ENCODE measurements at regions not wholly inside any gene's neighbourhood (a gene's known extent, or its start where the extent isn't known, plus 50 kb on each side); places are given as distances from the start of the nearest gene placed in this dataset.

DNA sequence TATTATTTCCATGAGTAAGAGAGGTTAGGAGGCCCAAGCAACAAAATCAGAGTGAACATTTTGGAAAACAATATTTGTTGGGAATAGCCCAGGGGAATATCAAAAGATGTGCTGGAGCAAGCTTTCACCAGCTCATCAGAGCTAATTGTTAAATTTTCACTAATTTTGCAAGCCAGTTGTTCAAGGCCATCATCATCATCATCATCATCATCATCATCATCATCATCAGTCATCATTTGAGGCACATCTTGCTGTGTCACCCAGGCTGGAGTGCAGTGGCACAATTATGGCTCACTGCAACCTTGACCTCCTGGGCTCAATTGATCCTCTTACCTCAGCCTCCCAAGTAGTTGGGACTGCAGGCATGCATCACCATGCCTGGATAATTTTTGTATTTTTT is 350.5 kb upstream of the MEF2C start:
- DNase-seq: no peak

DNA sequence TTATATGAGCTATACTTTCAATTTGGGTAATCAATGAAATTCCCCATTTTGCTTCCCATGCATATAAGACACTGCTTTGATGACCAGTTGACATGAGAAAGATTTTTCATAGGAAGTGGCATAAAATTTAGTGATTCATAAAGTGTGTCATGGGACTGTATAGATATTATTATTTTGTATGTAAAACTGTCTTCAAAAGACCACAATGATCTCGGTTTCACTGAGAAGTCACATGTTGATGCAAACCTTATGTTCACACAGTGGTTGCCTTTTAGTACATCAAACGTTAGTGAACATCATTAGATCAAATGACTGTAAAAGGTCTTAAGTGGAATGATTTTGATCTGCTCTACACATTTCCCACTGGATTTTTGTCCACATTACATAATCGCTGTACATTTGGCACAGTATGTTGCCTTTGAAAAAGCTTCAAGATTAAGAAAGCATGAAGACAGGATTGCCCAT is 349.2 kb upstream of the MEF2C start:
- DNase-seq: no peak

- no peak for DNase-seq
These were observed 347.2 kb upstream of the MEF2C start for GRCh38 chr5:89230178-89230577.

DNA sequence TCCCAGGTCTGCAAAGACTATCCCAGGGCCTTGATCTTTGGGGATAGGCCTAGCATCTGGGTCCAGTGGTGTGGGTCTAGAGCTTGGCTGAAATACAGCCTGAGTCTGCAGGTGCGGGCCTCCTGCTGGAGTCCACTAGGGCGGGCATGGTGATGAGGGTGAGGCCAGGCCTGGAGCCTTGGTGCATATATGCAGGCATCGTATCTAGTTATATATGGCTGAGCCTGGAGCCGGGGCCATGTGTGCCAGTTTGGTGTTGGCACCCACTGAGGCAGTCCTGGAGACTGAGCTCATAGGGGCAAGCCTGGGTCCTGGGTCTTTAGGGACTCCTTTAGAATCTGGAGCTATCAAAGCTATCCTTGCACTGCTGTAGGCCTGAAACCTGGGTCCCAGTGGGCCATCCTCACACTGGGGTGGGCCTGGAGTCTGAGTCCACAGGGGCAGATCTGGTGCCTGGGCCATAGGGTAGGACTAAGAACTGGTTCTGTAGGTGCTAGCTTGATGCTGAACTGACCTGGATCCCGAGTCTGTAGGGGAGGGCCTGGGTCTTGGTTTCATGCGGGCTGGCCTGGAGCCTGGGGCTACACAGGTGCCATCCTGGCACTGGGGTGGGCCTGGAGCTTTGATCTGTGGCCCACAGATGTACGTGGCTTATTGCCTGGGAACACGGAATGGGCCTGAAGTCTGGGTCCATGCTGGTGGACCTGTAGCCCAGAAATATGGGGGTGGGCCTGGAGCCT is 346.5 kb upstream of the MEF2C start:
- no peak for DNase-seq

DNA sequence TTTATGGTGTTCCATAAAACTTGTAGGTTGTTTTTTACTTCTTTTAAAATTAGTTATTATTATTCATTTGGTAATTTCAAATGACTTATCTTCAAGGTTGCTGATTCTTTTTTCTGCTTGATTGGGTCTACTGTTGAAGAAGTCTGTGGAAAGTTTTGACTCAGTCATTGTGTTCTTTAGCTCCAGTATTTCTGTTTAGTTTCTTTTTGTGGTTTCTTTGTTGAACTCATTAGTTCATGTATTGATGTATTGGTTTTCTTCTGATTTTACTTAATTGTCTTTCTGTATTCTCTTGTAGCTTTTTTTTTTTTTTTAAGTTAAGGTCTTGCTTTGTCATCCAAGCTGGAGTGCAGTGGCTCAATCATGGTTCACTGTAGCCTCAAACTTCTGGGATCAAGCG is 345.4 kb upstream of the MEF2C start:
- no peak for DNase-seq

DNA sequence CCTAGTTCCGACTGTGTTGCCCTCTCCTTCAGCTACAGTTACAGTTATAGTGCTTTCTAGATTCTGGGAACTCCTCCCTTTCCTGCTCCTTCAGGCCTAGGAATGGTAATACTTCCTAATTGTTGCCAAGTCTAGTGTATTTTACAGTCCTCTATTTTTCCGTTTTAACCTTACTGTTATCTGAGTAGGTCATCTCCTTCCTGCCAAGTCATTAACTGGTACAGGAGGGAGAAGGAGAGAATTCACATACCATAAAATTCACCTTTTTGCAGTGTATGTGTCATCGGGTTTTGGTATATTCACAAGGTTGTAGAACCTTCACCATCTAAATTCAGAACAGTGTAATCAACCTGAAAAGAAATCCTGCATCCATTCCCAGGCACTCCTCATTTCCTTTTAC is 335.4 kb upstream of the MEF2C start:
- no peak for DNase-seq

DNA sequence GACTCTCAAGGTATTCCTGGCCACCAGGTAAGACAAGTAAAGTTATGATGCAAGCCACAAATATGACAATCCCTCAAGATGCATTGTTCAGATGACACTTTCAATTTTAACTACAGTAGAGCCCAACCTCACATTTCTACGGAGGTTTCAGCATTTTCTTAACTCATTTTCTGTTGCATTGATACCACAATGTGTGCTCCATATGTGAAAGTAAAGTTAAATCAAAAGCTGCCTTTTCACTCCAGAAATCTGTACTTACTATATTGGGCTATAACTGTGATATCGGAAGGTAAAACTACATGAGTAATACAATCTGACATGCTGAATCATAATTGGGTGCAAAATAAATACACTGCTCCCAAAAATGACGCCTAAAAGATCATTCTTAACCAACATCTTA is 333.6 kb upstream of the MEF2C start:
- no peak for DNase-seq

DNA sequence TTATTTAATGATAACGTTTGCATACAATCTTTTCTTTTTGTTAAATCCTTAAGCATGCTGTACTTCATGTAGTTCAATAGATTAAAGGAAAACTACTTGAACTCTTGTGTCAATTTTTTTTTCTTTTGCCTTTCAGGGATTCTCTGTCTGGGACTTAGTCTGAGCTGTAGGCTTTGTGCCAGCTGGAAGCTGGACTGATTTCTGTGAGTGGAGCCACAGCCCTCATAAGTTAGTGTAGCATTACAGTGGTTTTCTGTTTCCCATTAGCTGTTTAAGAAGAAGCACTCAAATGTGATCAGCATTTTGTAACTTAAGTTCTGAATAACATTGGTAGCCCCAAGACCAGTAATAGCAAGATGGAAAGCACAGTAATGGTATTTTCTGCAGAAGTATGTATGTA is 330.6 kb upstream of the MEF2C start:
- no peak for DNase-seq

DNA sequence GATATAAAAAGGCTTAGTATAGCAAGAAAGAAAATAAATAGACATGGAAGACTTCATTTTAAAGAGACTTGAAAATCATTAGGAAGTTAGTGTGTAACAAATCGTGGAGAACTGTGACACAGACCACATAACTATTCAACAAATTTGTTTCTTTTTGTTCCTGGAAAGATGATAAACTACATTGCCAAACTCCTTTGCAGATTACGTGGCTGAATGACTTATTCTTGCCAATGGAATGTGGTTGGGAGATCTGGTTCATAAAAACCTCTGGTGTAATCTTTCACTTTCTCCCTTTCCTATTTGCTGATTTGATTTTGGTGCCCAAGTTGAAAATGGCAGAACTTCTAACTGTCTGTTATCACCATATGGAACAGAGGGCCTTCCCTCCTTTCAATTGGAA is 328.9 kb upstream of the MEF2C start:
- DNase-seq: no peak

GRCh38 chr5:89208811-89209210 is 325.8 kb upstream of the MEF2C start:
- DNase-seq: no peak

- no peak for DNase-seq
These were observed 325.4 kb upstream of the MEF2C start for GRCh38 chr5:89208392-89208791.

DNA sequence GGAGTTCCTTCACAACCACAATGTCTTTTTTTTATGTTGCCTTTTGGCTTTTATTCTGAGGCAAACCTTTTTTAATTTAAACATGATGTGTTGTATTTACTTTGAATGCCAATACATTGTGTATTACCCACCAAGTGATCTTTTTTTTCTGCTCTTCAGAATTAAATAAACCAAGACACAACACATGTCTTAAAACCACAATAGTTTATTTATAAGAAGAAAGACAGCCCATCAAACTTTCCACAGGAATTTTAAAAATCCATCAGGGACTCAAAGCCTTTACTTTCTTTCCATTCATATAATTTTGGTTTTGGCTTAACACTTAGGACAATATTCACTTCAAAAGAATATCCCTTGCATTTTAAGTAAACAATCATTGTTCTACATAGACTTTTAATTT is 321.8 kb upstream of the MEF2C start:
- no peak for DNase-seq

DNA sequence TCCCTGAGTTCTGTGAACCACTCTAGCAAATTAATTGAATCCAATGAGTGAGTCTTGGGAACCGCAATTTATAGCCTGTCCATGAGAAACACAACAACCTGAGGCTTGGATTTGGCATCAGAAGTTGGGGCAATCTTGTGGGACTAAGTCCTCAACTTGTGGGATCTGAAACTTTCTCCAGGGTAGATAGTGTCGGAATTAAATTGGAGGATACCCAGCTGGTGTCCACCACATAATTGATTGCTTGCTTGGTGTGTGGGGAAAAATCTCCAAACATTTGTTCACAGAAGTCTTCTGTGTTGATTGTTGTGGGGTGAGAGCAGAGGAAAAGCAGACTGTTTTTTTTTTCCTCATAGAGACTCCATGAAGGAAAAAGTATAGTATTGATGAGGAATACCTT is 320.6 kb upstream of the MEF2C start:
- no peak for DNase-seq

DNA sequence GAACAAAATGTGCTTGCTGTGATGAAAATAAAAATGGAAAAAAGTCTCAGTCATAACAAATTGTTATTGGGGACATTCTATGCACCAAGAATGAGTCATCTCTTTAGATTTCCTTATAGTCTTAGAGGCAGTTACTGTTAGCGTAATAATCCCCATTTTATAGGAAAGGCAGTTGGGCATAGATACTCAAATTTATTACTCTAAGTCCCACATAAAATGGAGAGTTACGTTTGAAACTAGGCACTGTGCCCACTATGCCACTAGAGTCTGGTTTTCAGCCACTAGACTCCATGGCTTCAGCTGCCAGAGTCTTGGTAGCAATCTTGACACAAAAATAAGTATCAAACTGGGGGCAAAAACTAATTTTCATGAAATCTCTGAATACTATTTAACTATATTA is 317.9 kb upstream of the MEF2C start:
- no peak for DNase-seq

DNA sequence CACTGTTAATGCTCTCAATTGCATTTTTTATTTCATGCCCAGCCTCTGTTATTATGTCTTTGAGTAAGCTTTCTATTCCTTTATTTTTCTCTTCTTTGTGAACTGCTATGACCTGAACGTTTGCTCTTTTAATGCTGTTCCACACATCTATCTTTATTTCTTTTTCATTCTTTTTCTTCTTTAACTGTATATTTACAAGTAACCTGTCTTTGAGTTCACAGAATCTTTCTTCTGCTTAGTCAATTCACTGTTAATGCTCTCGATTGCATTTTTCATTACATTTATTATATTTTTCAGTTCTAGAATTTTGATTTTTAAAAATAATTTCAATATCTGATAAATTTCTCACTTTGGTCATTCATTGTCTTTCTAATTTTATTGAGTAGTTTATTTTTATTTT is 316.3 kb upstream of the MEF2C start:
- no peak for DNase-seq

DNA sequence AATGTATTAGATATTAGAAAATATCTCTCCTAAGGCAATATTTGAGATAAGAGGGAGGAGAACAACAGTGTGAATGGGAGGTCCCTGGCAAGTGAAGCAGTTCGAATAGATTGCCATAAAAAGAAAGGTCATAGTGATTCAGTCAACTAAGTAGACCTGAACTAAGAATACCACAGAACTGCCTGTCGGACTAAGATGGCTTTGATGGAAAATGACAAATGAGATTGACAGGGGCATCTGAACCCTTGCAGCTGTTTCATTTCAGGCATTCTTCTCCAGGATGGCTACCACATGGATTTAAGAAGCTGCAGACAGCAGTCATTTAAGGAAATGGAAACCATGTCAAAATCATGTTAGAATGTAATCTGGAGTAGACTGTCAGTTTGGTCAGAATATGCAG is 308.4 kb upstream of the MEF2C start:
- DNase-seq: no peak

- no peak for DNase-seq
These were observed 307.7 kb upstream of the MEF2C start for GRCh38 chr5:89190515-89191265.

- DNase-seq: no peak
These were observed 305.0 kb upstream of the MEF2C start for GRCh38 chr5:89187883-89188465.

GRCh38 chr5:89187268-89187667 is 304.3 kb upstream of the MEF2C start:
- no peak for DNase-seq

- no peak for DNase-seq
These were observed 298.6 kb upstream of the MEF2C start for GRCh38 chr5:89181546-89181945.

- DNase-seq: no peak
These were observed 296.7 kb upstream of the MEF2C start for GRCh38 chr5:89179731-89180130.

DNA sequence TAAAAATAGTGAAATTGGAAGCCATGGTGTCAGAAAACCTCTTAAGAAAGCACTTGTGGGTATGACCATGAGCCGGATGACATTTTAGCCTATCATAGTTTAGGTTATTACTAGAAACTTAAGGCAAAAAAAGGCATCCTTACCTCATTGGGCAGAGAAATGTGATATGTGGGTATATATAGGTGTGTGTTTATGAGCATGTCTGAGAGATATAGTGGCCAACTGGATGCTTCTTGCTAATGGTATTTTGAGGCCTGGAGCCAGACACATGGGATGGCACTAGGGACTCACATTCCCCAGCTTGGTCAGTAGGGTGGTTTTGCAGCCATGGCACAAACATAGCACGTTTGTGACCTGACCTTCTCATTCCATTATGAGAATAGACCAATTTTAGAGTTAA is 295.6 kb upstream of the MEF2C start:
- DNase-seq: no peak

DNA sequence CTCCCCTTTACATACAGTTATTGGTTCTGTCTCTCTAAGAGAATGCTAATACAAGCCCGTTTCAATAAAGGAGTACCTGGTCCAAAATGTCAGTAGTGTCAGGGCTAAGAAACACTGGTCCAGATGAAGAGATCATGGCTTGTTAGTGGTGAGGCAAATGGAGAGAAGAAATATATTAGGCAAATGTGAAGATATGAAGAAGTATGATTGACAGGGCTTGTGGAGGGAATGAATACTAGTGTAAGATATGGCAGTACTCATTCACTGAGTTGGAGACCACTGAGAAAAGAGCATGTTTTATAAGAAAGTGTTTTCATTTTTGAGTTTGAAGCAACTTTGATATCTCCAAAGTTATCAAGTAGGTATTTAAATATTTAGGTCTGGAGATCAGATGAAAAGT is 290.5 kb upstream of the MEF2C start:
- no peak for DNase-seq

- DNase-seq: no peak
These were observed 285.8 kb upstream of the MEF2C start for GRCh38 chr5:89168766-89169165.

Measured in CD4-positive, alpha-beta T cell treated with Interleukin-1 beta for 1 hour (primary cell).